Mammary epithelial cell (primary cell): ENCODE measurements at regions not wholly inside any gene's neighbourhood (a gene's known extent, or its start where the extent isn't known, plus 50 kb on each side); places are given as distances from the start of the nearest gene placed in this dataset.

Source experiments
- EZH2 ChIP-seq: IDR thresholded peaks from 2 replicates; pipeline ENCODE4 v1.6.1; 2012; ENCODE audit warnings: low read length, inconsistent platforms, borderline replicate concordance
- TF ChIP-seq, protein P1 (sequence below), 2 donors: IDR thresholded peaks in 1 of 2; conservative IDR thresholded peaks in 1 of 2; 2 replicates each; pipeline ENCODE4 v1.5.1; 2011 to 2012; ENCODE audit warnings: inconsistent platforms in 2 of 2, low read length in 2 of 2, mild to moderate bottlenecking in 2 of 2, control low read depth in 1 of 2, low read depth in 1 of 2; ENCODE audit not compliant: insufficient read depth in 1 of 2; ENCODE audit errors: extremely low read depth in 1 of 2

DNA sequence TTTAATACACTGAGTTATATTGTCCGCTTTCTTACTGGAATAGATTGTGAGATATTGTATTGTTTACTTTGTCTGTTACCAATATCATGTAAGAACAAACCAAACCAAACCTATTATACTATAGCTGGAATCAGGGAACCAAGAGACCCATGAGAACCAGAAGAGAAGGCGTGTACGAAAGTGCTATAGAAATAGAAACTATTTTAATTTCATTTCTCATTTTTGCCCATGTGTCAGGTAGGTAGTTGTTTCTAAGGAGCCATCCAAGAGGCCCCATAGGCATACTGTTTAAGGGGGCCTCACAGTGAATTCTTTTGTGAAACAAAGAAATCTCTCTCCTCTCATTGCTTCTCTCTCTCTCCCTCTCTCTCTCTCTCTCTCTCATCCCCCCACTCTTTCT is 363.6 kb downstream of the RNF144A start:
- no peak for TF ChIP-seq EZH2
- TF ChIP-seq, protein P1, sequence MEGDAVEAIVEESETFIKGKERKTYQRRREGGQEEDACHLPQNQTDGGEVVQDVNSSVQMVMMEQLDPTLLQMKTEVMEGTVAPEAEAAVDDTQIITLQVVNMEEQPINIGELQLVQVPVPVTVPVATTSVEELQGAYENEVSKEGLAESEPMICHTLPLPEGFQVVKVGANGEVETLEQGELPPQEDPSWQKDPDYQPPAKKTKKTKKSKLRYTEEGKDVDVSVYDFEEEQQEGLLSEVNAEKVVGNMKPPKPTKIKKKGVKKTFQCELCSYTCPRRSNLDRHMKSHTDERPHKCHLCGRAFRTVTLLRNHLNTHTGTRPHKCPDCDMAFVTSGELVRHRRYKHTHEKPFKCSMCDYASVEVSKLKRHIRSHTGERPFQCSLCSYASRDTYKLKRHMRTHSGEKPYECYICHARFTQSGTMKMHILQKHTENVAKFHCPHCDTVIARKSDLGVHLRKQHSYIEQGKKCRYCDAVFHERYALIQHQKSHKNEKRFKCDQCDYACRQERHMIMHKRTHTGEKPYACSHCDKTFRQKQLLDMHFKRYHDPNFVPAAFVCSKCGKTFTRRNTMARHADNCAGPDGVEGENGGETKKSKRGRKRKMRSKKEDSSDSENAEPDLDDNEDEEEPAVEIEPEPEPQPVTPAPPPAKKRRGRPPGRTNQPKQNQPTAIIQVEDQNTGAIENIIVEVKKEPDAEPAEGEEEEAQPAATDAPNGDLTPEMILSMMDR (conservative IDR thresholded peaks at IDR 0.05 in 1 of 2, IDR thresholded peaks at IDR 0.05 in 1 of 2; ENCODE audit: extremely low read depth in 1 of 2, insufficient read depth in 1 of 2, low read depth in 1 of 2, low read length in 2 of 2) = no peak
